HepG2 (cell line): ENCODE measurements at regions not wholly inside any gene's neighbourhood (a gene's known extent, or its start where the extent isn't known, plus 50 kb on each side); places are given as distances from the start of the nearest gene placed in this dataset.

Source experiments
- ATAC-seq: fragments of 200-7000 bp; cut with Tn5 transposase; 3 replicates; pipeline ENCODE4 v1.9.1; 2020; ENCODE audit warnings: mild to moderate bottlenecking, moderate library complexity
- BruUV-seq: library from RNA; stranded (reverse); fragments of 400-500 nt; replicated peaks from 2 replicates; lab custom pipeline; 2021; lab: Mats Ljungman, UMichigan
- CTCF ChIA-PET: fragments of 300-600 bp; formaldehyde crosslinking; extraction: SDS; loops from one replicate; lab custom pipeline; 2021; ENCODE audit warnings: low total read pairs, inconsistent platforms, low intra/inter-chr PET ratio; lab: Yijun Ruan, JAX
- POLR2A ChIA-PET: fragments of 350-600 bp; sonication (Branson Sonifier 250); formaldehyde crosslinking; loops from one replicate; lab custom pipeline; 2020; ENCODE audit warnings: antibody characterized with exemption, inconsistent platforms; lab: Yijun Ruan, JAX
- DNase-seq: peaks from one replicate; pipeline ENCODE4 v3.0.0-alpha.2; 2015; ENCODE audit warnings: low spot score
- FAIRE-seq: peaks from 3 replicates; lab custom pipeline; 2011; peaks lifted over from hg19 to GRCh38; lab: Jason Lieb, UNC
- H2AFZ ChIP-seq: one replicate; pipeline ENCODE4 v1.6.1; 2011; ENCODE audit warnings: low read length, inconsistent platforms
- H3K27ac ChIP-seq: fragments of 300-600 bp; 3 replicates; pipeline ENCODE4 v1.8.0; 2011; ENCODE audit warnings: mixed run types, mild to moderate bottlenecking, mixed read lengths, low read length, inconsistent platforms; ENCODE audit not compliant: insufficient read depth; ENCODE audit errors: extremely low read length
- H3K27me3 ChIP-seq, 2 experiments: fragments of 200-600 bp in 1 of 2; 2 replicates in 1 of 2; 3 replicates in 1 of 2; pipeline versions ENCODE4 v1.6.0 to v1.8.0; 2011; ENCODE audit warnings: low read length in 2 of 2, mild to moderate bottlenecking in 2 of 2, moderate library complexity in 2 of 2, inconsistent platforms in 1 of 2; ENCODE audit not compliant: insufficient read depth in 2 of 2, control insufficient read depth in 1 of 2
- H3K36me3 ChIP-seq, 2 experiments: fragments of 200-600 bp in 1 of 2; replicated peaks in 1 of 2; 2 replicates in 1 of 2; 3 replicates in 1 of 2; pipeline versions ENCODE4 v1.5.1 to v1.8.0; 2011; ENCODE audit warnings: low read length in 2 of 2, inconsistent platforms in 1 of 2; ENCODE audit not compliant: insufficient read depth in 2 of 2, control insufficient read depth in 1 of 2
- H3K4me1 ChIP-seq: 2 replicates; pipeline ENCODE4 v1.5.1; 2012; ENCODE audit warnings: low read length, inconsistent platforms; ENCODE audit not compliant: insufficient read depth
- H3K4me2 ChIP-seq: 2 replicates; pipeline ENCODE4 v1.6.0; 2011; ENCODE audit warnings: low read depth, low read length, inconsistent platforms
- H3K4me3 ChIP-seq, 3 experiments: fragments of 200-600 bp in 1 of 3; sonication (generic), shearing (Covaris generic) in 1 of 3; replicated peaks in 1 of 3; 2 replicates each; pipeline ENCODE4 v1.5.1; 2011 to 2016; ENCODE audit warnings: low read length in 3 of 3, inconsistent platforms in 2 of 3, low read depth in 2 of 3, mild to moderate bottlenecking in 2 of 3, control low read depth in 1 of 3, mixed read lengths in 1 of 3; ENCODE audit not compliant: insufficient read depth in 1 of 3
- H3K79me2 ChIP-seq: one replicate; pipeline ENCODE4 v1.6.1; 2011; ENCODE audit warnings: low read length, inconsistent platforms; ENCODE audit not compliant: insufficient read depth
- H3K9ac ChIP-seq: 2 replicates; pipeline ENCODE4 v1.6.0; 2011; ENCODE audit warnings: mild to moderate bottlenecking, low read depth, low read length, inconsistent platforms; ENCODE audit not compliant: insufficient read depth
- H3K9me3 ChIP-seq: 2 replicates; pipeline ENCODE4 v1.5.1; 2012; ENCODE audit warnings: mild to moderate bottlenecking, low read length
- H4K20me1 ChIP-seq: 2 replicates; pipeline ENCODE4 v1.6.0; 2011; ENCODE audit warnings: inconsistent platforms, mild to moderate bottlenecking, low read length, moderate library complexity; ENCODE audit not compliant: insufficient read depth
- WGBS: methylation state at CpG from one replicate; pipeline ENCODE4 v1.1.6; 2017; ENCODE audit warnings: low lambda C conversion rate; 5-methylcytosine and 5-hydroxymethylcytosine counted together
- in situ Hi-C: cut with HindIII; loops from 2 replicates; pipeline ENCODE4 v1.10.0; 2017; ENCODE audit warnings: low pct_unique_long_range_greater_than_20kb; ENCODE audit not compliant: extremely low pct_ligation_motif_present
- intact Hi-C: fragments of 100-400 bp; cut with micrococcal nuclease; formaldehyde crosslinking; loops from one replicate; pipeline ENCODE4 v1.10.0; 2022; ENCODE audit not compliant: unreplicated experiment
- TF ChIP-seq, protein P1 (sequence below), 2 experiments: fragments of 450-650 bp in 1 of 2; sonication (generic) in 1 of 2; formaldehyde crosslinking in 1 of 2; IDR thresholded peaks; 2 replicates each; pipeline versions ENCODE4 v1.6.1 to v1.8.0; 2016 to 2022; ENCODE audit warnings: antibody characterized with exemption in 1 of 2, mild to moderate bottlenecking in 1 of 2, missing genetic modification reagents in 1 of 2

DNA sequence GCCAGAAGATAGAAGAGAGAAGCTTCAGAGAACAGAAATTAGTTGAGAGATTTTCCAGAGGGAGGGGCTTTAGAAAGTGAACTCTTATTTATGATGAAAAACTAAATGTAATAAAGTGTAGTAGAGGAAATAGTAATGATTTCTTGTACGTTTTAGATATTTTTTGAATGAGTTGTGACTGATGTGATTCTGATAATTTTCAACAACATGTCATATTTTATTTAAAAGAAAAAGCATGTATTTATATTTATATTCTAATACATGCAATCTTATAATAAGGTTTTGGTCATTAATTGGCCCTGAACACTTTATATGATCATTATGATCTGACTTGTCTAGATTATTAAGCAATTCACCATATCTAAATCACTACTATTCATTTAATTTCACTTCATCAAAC lies 735.2 kb upstream of the CDH9 start:
- Histone ChIP-seq H3K79me2 (no peaks in the 10 kb centered on the region), H4K20me1 (no peaks in the 10 kb centered on the region), H3K36me3 (no peaks in the 10 kb centered on the region), H3K4me2 (no peak overlapping the region), H3K9me3 (no peaks in the 10 kb centered on the region), H3K9ac (no peak overlapping the region), H3K4me3 (no peak overlapping the region), H3K27me3 (no peaks in the 10 kb centered on the region), H3K27ac (no peak overlapping the region), H3K4me1 (no peaks in the 10 kb centered on the region), H2AFZ (no peak overlapping the region)
- in situ Hi-C loops (no loop called here), intact Hi-C loops (no loop called here)
- POLR2A ChIA-PET, result no interaction called here
- no peak for FAIRE-seq
- no TSS peak for BruUV-seq
- ATAC-seq, result no peak
- CTCF ChIA-PET, result no interaction called here
- WGBS, result 2% methylated on average over 1 of the region's 1 CpG
- no peak for DNase-seq
- TF ChIP-seq, protein P1, sequence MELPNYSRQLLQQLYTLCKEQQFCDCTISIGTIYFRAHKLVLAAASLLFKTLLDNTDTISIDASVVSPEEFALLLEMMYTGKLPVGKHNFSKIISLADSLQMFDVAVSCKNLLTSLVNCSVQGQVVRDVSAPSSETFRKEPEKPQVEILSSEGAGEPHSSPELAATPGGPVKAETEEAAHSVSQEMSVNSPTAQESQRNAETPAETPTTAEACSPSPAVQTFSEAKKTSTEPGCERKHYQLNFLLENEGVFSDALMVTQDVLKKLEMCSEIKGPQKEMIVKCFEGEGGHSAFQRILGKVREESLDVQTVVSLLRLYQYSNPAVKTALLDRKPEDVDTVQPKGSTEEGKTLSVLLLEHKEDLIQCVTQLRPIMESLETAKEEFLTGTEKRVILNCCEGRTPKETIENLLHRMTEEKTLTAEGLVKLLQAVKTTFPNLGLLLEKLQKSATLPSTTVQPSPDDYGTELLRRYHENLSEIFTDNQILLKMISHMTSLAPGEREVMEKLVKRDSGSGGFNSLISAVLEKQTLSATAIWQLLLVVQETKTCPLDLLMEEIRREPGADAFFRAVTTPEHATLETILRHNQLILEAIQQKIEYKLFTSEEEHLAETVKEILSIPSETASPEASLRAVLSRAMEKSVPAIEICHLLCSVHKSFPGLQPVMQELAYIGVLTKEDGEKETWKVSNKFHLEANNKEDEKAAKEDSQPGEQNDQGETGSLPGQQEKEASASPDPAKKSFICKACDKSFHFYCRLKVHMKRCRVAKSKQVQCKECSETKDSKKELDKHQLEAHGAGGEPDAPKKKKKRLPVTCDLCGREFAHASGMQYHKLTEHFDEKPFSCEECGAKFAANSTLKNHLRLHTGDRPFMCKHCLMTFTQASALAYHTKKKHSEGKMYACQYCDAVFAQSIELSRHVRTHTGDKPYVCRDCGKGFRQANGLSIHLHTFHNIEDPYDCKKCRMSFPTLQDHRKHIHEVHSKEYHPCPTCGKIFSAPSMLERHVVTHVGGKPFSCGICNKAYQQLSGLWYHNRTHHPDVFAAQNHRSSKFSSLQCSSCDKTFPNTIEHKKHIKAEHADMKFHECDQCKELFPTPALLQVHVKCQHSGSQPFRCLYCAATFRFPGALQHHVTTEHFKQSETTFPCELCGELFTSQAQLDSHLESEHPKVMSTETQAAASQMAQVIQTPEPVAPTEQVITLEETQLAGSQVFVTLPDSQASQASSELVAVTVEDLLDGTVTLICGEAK (IDR thresholded peaks at IDR 0.05), result no peak
- TF ChIP-seq, protein P1 (CRISPR knock-in tag; IDR thresholded peaks at IDR 0.05), result no peak
